ENCODE measurements at regions not wholly inside any gene's neighbourhood (a gene's known extent, or its start where the extent isn't known, plus 50 kb on each side); places are given as distances from the start of the nearest gene placed in this dataset.
"Not testable (repeated sequence)": the region's sequence is repeated elsewhere in the genome, so short reads cannot be mapped to it uniquely, and the experiment has no call there.

DNA sequence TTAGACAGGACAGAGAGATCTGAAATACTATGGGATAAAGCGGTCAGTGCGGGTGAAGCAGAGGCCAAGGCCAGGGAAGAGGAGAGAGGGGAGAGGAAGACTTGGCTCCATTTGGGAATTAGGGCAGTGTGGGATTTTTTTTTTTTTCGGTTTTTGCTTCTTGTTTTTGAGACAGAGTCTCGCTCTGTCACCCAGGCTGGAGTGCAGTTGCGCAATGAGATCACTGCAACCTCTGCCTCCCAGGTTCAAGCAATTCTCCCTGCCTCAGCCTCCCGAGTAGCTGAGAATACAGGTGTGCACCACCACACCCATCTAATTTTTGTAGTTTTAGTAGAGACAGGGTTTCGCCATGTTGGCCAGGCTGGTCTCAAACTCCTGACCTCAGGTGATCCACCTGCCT is 71.6 kb upstream of the FGFR2 start:
- TF ChIP-seq RAD21 (conservative IDR thresholded peaks at IDR 0.05 in 1 of 2, IDR thresholded peaks at IDR 0.05 in 1 of 2); JUN (IDR thresholded peaks at IDR 0.05); RFX5 (IDR thresholded peaks at IDR 0.05); BHLHE40 (IDR thresholded peaks at IDR 0.05; ENCODE audit: low read depth, low read length); HDAC2 (IDR thresholded peaks at IDR 0.05); EHMT2 (IDR thresholded peaks at IDR 0.05; ENCODE audit: low read depth); CHD4 (IDR thresholded peaks at IDR 0.05; ENCODE audit: borderline replicate concordance); HEYL (CRISPR knock-in tag; IDR thresholded peaks at IDR 0.05); MAZ (IDR thresholded peaks at IDR 0.05; ENCODE audit: borderline replicate concordance, low read depth, low read length); POLR2A (IDR thresholded peaks at IDR 0.05; ENCODE audit: low read length): not testable (repeated sequence)
- TF ChIP-seq, protein P1, sequence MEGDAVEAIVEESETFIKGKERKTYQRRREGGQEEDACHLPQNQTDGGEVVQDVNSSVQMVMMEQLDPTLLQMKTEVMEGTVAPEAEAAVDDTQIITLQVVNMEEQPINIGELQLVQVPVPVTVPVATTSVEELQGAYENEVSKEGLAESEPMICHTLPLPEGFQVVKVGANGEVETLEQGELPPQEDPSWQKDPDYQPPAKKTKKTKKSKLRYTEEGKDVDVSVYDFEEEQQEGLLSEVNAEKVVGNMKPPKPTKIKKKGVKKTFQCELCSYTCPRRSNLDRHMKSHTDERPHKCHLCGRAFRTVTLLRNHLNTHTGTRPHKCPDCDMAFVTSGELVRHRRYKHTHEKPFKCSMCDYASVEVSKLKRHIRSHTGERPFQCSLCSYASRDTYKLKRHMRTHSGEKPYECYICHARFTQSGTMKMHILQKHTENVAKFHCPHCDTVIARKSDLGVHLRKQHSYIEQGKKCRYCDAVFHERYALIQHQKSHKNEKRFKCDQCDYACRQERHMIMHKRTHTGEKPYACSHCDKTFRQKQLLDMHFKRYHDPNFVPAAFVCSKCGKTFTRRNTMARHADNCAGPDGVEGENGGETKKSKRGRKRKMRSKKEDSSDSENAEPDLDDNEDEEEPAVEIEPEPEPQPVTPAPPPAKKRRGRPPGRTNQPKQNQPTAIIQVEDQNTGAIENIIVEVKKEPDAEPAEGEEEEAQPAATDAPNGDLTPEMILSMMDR (IDR thresholded peaks at IDR 0.05), result not testable (repeated sequence)
- TF ChIP-seq, protein P2, sequence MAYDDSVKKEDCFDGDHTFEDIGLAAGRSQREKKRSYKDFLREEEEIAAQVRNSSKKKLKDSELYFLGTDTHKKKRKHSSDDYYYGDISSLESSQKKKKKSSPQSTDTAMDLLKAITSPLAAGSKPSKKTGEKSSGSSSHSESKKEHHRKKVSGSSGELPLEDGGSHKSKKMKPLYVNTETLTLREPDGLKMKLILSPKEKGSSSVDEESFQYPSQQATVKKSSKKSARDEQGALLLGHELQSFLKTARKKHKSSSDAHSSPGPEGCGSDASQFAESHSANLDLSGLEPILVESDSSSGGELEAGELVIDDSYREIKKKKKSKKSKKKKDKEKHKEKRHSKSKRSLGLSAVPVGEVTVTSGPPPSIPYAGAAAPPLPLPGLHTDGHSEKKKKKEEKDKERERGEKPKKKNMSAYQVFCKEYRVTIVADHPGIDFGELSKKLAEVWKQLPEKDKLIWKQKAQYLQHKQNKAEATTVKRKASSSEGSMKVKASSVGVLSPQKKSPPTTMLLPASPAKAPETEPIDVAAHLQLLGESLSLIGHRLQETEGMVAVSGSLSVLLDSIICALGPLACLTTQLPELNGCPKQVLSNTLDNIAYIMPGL (CRISPR knock-in tag; IDR thresholded peaks at IDR 0.05; ENCODE audit: borderline replicate concordance), result not testable (repeated sequence)

Data from A549 (cell line).